Fibroblast of the aortic adventitia (primary cell): ENCODE measurements at regions not wholly inside any gene's neighbourhood (a gene's known extent, or its start where the extent isn't known, plus 50 kb on each side); places are given as distances from the start of the nearest gene placed in this dataset.

Source experiments
- DNase-seq: peaks from one replicate; pipeline ENCODE4 v3.0.0-alpha.2; 2010; ENCODE audit warnings: low read depth
- H3K4me3 ChIP-seq: 2 replicates; pipeline ENCODE4 v1.5.1; 2011; ENCODE audit warnings: low read depth, mild to moderate bottlenecking, control low read depth, low read length, moderate library complexity
- CTCF ChIP-seq: IDR thresholded peaks from 2 replicates; pipeline ENCODE4 v1.5.1; 2011; ENCODE audit warnings: mild to moderate bottlenecking, low read length, control low read depth, inconsistent platforms; ENCODE audit not compliant: insufficient read depth

- H3K4me3 ChIP-seq, result no peak overlapping the region
- TF ChIP-seq CTCF, result no peak
- peak; percentile 85 for DNase-seq
Observed at GRCh38 chr21:17921579-17922530, 102.7 kb upstream of the C21orf91 start.

GRCh38 chr21:17915976-17916375 is 96.8 kb upstream of the C21orf91 start:
- no peak overlapping the region for H3K4me3 ChIP-seq
- DNase-seq, result no peak
- no peak for TF ChIP-seq CTCF

GRCh38 chr21:17911628-17912027 is 92.5 kb upstream of the C21orf91 start:
- TF ChIP-seq CTCF, result no peak
- H3K4me3 ChIP-seq, result no peak overlapping the region
- peak; percentile 54 for DNase-seq

GRCh38 chr21:17903929-17904639 is 84.9 kb upstream of the C21orf91 start:
- DNase-seq, result peak; percentile 37
- no peak for TF ChIP-seq CTCF
- H3K4me3 ChIP-seq, result no peak overlapping the region

- TF ChIP-seq CTCF, result no peak
- H3K4me3 ChIP-seq, result no peak overlapping the region
- DNase-seq, result peak; percentile 62
Observed at GRCh38 chr21:17903029-17903806, 84.1 kb upstream of the C21orf91 start.

- peak; percentile 11 for DNase-seq
- H3K4me3 ChIP-seq, result no peak overlapping the region
- no peak for TF ChIP-seq CTCF
Observed at GRCh38 chr21:17901458-17902079, 82.4 kb upstream of the C21orf91 start.
